ENCODE measurements at regions not wholly inside any gene's neighbourhood (a gene's known extent, or its start where the extent isn't known, plus 50 kb on each side); places are given as distances from the start of the nearest gene placed in this dataset.

DNA sequence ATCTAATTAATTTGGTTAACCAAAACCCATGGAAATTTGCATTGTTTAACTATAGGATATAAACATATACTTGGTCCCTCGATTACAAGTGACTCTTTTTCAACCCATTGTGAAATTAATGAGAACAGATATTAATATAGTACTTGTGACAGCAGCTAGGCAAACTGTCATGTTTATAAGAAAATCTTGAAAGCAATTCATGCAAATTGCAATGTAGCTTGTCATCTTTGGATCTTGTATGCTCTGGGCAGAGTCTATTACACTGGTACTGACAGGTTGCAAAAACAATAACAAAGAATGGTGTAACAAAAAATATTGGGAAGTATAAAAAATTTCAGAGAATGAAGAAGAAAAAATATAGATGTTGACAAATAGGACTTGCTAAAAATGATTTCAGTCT is 941.0 kb downstream of the DNAH5 start:
- no peak overlapping the region for H2AFZ ChIP-seq (ENCODE audit: low read length)
- H3K36me3 ChIP-seq (ENCODE audit: control insufficient read depth, insufficient read depth, low read length), result no peaks in the 10 kb centered on the region
- H3K9ac ChIP-seq (ENCODE audit: insufficient read depth, low read length), result no peak overlapping the region
- H4K20me1 ChIP-seq (ENCODE audit: control insufficient read depth, extremely low read depth, insufficient read depth, low read length), result no peaks in the 10 kb centered on the region
- H3K27ac ChIP-seq (ENCODE audit: insufficient read depth, low read length), result no peak overlapping the region
- H3K4me3 ChIP-seq (replicated peaks in 1 of 4; ENCODE audit: control extremely low read depth in 1 of 4, insufficient read depth in 1 of 4, low read depth in 3 of 4, low read length in 4 of 4), result no peak overlapping the region
- TF ChIP-seq, protein P1, sequence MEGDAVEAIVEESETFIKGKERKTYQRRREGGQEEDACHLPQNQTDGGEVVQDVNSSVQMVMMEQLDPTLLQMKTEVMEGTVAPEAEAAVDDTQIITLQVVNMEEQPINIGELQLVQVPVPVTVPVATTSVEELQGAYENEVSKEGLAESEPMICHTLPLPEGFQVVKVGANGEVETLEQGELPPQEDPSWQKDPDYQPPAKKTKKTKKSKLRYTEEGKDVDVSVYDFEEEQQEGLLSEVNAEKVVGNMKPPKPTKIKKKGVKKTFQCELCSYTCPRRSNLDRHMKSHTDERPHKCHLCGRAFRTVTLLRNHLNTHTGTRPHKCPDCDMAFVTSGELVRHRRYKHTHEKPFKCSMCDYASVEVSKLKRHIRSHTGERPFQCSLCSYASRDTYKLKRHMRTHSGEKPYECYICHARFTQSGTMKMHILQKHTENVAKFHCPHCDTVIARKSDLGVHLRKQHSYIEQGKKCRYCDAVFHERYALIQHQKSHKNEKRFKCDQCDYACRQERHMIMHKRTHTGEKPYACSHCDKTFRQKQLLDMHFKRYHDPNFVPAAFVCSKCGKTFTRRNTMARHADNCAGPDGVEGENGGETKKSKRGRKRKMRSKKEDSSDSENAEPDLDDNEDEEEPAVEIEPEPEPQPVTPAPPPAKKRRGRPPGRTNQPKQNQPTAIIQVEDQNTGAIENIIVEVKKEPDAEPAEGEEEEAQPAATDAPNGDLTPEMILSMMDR (conservative IDR thresholded peaks at IDR 0.05 in 1 of 2, IDR thresholded peaks at IDR 0.05 in 1 of 2; ENCODE audit: low read depth in 1 of 2, low read length in 2 of 2), result no peak
- TF ChIP-seq EZH2 (IDR thresholded peaks at IDR 0.05; ENCODE audit: low read length, missing control alignments), result no peak
- H3K9me3 ChIP-seq (ENCODE audit: control insufficient read depth, insufficient read depth, low read depth, low read length), result no peaks in the 10 kb centered on the region
- H3K4me1 ChIP-seq (ENCODE audit: control insufficient read depth, extremely low read depth, insufficient read depth, low read length), result no peaks in the 10 kb centered on the region
- no peaks in the 10 kb centered on the region for H3K79me2 ChIP-seq (ENCODE audit: control insufficient read depth, insufficient read depth, low read length)
- DNase-seq (ENCODE audit: low read depth in 2 of 2), result no peak
- H3K4me2 ChIP-seq (ENCODE audit: extremely low read depth, insufficient read depth, low read length), result no peak overlapping the region
- no peaks in the 10 kb centered on the region for H3K27me3 ChIP-seq (ENCODE audit: control insufficient read depth, insufficient read depth, low read length)

DNA sequence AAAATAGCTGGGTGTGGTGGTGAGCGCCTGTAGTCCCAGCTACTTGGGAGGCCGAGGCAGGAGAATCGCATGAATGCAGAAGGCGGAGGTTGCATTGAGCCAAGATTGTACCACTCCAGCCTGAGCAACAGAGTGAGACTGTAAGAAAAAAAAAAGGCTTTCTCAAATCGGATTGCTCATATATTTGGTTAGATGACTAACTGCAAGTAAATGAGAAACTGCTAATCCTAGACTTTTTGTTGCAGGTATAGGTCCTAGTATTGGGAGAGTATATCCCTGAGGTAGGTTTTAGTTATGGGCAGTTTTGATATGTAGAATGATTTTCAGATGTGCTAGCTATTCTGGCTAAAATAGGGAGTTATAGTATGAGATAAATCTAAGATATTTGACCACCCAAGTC is 944.8 kb downstream of the DNAH5 start:
- no peak for DNase-seq (ENCODE audit: low read depth in 2 of 2)
- Histone ChIP-seq H3K9ac (ENCODE audit: insufficient read depth, low read length) (no peak overlapping the region), H4K20me1 (ENCODE audit: control insufficient read depth, extremely low read depth, insufficient read depth, low read length) (no peaks in the 10 kb centered on the region), H3K4me2 (ENCODE audit: extremely low read depth, insufficient read depth, low read length) (no peak overlapping the region), H3K4me1 (ENCODE audit: control insufficient read depth, extremely low read depth, insufficient read depth, low read length) (no peaks in the 10 kb centered on the region), H3K27ac (ENCODE audit: insufficient read depth, low read length) (no peak overlapping the region), H3K79me2 (ENCODE audit: control insufficient read depth, insufficient read depth, low read length) (no peaks in the 10 kb centered on the region), H2AFZ (ENCODE audit: low read length) (no peak overlapping the region), H3K27me3 (ENCODE audit: control insufficient read depth, insufficient read depth, low read length) (no peaks in the 10 kb centered on the region), H3K36me3 (ENCODE audit: control insufficient read depth, insufficient read depth, low read length) (no peaks in the 10 kb centered on the region), H3K4me3 (replicated peaks in 1 of 4; ENCODE audit: control extremely low read depth in 1 of 4, insufficient read depth in 1 of 4, low read depth in 3 of 4, low read length in 4 of 4) (no peak overlapping the region), H3K9me3 (ENCODE audit: control insufficient read depth, insufficient read depth, low read depth, low read length) (no peaks in the 10 kb centered on the region)
- no peak for TF ChIP-seq EZH2 (IDR thresholded peaks at IDR 0.05; ENCODE audit: low read length, missing control alignments)
- TF ChIP-seq, protein P1 (conservative IDR thresholded peaks at IDR 0.05 in 1 of 2, IDR thresholded peaks at IDR 0.05 in 1 of 2; ENCODE audit: low read depth in 1 of 2, low read length in 2 of 2), result no peak

GRCh38 chr5:12985142-12985541 is 959.3 kb downstream of the DNAH5 start:
- H4K20me1 ChIP-seq (ENCODE audit: control insufficient read depth, extremely low read depth, insufficient read depth, low read length), result no peaks in the 10 kb centered on the region
- H3K27ac ChIP-seq (ENCODE audit: insufficient read depth, low read length), result no peak overlapping the region
- H3K9me3 ChIP-seq (ENCODE audit: control insufficient read depth, insufficient read depth, low read depth, low read length), result no peaks in the 10 kb centered on the region
- no peak for DNase-seq (ENCODE audit: low read depth in 2 of 2)
- no peaks in the 10 kb centered on the region for H3K79me2 ChIP-seq (ENCODE audit: control insufficient read depth, insufficient read depth, low read length)
- no peak overlapping the region for H3K4me2 ChIP-seq (ENCODE audit: extremely low read depth, insufficient read depth, low read length)
- no peaks in the 10 kb centered on the region for H3K4me1 ChIP-seq (ENCODE audit: control insufficient read depth, extremely low read depth, insufficient read depth, low read length)
- TF ChIP-seq EZH2 (IDR thresholded peaks at IDR 0.05; ENCODE audit: low read length, missing control alignments), result no peak
- TF ChIP-seq, protein P1 (conservative IDR thresholded peaks at IDR 0.05 in 1 of 2, IDR thresholded peaks at IDR 0.05 in 1 of 2; ENCODE audit: low read depth in 1 of 2, low read length in 2 of 2), result no peak
- H2AFZ ChIP-seq (ENCODE audit: low read length), result no peak overlapping the region
- H3K9ac ChIP-seq (ENCODE audit: insufficient read depth, low read length), result no peak overlapping the region
- no peak overlapping the region for H3K4me3 ChIP-seq (replicated peaks in 1 of 4; ENCODE audit: control extremely low read depth in 1 of 4, insufficient read depth in 1 of 4, low read depth in 3 of 4, low read length in 4 of 4)
- no peaks in the 10 kb centered on the region for H3K36me3 ChIP-seq (ENCODE audit: control insufficient read depth, insufficient read depth, low read length)
- H3K27me3 ChIP-seq (ENCODE audit: control insufficient read depth, insufficient read depth, low read length), result no peaks in the 10 kb centered on the region

Data from fibroblast of lung (primary cell).